Inflammatory macrophage (primary cell): ENCODE measurements at regions not wholly inside any gene's neighbourhood (a gene's known extent, or its start where the extent isn't known, plus 50 kb on each side); places are given as distances from the start of the nearest gene placed in this dataset.
A peak's percentile ranks its signal among the peaks of the same experiment; 100 is the strongest.

ENCODE experiments used
- DNase-seq, 2 donors: peaks; one replicate each; pipeline ENCODE4 v3.0.0-alpha.2; 2020 to 2022

DNA sequence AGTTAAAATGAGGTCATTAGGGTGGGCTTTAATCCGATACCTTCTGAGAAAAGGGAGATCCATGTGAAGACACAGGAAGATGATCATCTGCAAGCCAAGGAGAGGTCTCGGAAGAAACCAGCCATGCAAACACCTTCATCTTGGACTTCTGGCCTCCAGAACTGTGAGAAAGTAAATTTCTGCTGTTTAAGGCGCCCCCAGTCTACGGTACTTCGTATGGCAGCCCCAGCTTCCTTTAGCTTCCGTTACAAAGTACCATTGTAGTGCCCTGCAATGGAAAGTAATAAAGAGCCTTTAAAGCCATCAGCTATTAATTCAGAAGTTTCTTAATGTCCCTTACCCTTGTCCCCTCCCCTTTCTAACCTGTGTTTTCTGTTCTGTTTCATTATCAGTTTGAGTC is 308.1 kb downstream of the AACS start:
- DNase-seq: no peak

DNA sequence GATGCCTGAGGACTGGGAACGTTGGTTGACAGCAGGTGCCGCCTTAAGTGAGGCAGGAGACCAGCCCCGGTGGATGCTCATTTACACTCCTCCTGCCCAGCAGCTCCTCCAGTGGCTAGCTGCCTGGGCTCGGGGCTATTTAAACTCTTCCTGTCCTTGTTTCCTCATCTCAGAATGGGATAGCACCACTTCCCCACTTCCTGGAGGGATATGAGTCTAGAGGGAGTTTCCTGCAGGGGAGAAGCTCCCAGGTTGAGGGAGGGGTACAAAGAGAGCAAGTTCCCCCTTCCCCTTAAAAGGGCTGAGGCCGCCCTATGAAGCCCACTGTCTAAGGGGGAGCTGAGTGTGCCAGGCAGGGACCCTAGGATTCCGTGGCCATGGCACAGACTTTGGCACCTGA is 311.2 kb downstream of the AACS start:
- no peak for DNase-seq

GRCh38 chr12:125377093-125377492 is 311.9 kb downstream of the AACS start:
- no peak for DNase-seq

DNA sequence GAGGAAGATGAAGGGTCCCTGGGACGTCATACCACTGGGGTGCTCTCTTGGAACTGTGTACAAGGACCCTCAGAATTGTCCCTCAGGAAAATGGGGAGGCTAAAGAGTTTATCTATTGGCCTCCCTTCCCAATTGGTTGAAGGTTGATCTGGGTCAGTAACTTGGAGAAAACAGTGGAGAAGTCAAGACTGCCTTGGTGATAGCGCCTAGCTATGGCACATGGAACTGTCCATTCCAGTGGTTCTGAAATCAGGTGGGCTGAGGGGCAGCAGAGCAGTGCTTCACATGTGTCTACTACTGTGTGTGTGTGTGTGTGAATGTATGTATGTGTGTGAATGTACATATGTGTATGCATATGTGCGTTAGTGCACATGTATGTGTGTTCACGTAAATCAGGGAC is 316.1 kb downstream of the AACS start:
- no peak for DNase-seq

DNA sequence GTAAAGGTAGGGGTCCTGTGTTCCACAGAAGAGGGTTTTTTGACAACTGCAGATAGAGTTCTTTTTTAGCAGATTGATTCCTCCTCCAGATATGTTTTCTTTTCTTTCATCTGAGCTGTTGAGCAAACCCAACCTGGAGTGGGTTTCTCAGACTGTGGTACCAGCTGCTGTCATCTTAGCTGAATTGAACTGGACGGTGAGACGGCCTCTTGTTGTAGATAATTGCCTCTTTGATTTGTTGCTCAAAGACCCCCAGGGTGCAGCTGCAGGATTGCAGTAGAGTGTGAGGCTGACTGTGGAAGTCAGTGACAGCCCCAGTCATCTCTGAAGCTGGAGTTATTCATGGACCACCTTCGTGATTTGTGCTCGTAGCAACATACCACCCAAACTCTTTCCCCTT is 317.7 kb downstream of the AACS start:
- DNase-seq: no peak

DNA sequence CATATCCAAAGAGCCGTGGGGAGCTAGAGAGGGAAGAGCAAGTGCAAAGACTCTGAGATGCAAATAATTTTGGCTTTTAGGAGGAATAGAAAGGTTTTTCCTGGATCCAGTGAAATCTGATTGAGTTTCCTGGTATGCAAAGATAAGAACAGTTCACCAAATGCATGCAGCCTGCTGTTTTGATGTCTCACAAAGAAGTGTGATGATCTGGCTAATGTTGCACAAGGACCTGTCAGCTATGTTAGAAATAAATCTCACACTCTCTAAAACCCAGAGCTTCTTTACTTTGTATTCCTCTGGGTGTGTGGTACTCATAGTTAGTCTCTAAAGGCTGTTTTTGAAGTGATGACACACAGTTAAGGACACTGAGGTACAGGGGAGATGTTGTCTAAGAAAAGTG is 321.4 kb downstream of the AACS start:
- DNase-seq: no peak

DNA sequence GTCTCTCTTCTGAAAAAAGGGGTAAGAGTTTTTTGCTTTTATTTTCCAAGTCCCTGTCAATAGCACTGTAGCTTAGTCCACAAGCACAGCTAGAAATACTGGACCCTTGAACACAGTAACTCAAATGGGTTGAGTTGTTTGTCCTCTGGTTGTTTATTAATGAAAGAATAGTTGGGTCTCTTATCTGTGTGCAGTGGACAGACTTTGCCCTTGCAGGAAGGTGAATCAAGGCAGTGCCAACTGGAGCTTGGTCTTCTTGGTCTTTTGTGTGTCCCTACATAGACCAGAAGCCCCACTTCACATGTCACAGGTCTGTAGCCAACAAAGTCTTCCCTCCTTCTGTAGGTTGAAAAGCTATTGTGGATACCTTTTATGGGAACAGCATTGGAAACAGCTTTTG is 322.0 kb downstream of the AACS start:
- DNase-seq: no peak

DNA sequence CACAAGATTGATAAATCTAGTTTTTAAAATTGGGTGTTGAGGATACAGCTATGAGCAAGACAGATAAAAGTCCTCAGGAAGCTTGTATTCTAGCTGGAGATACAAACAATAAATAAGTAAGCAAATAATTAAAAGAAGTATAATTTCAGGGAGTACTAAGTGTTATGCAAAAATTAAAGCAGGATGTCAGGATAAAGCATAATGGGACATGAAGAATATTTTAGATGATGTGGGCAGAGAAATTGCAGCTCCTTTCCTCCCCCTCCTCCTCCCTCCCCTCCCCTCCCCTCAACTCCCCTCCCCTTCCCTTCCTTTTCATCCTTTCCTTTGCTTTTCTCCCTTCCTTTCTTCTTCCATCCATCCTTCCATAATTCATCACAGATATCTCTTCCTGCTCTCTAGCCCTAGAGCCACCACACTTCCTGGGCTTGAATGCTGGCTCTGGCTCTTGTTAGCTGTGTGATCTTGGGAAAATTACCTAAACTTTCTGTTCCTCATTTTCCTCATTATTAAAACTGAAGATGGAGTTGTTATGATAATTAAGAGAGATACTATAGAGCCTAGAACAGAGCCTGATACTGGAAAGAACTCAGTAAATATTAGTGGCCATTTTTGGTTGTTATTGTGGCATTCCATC is 323.9 kb downstream of the AACS start:
- no peak for DNase-seq

GRCh38 chr12:125393569-125393968 is 328.3 kb downstream of the AACS start:
- DNase-seq: no peak

DNA sequence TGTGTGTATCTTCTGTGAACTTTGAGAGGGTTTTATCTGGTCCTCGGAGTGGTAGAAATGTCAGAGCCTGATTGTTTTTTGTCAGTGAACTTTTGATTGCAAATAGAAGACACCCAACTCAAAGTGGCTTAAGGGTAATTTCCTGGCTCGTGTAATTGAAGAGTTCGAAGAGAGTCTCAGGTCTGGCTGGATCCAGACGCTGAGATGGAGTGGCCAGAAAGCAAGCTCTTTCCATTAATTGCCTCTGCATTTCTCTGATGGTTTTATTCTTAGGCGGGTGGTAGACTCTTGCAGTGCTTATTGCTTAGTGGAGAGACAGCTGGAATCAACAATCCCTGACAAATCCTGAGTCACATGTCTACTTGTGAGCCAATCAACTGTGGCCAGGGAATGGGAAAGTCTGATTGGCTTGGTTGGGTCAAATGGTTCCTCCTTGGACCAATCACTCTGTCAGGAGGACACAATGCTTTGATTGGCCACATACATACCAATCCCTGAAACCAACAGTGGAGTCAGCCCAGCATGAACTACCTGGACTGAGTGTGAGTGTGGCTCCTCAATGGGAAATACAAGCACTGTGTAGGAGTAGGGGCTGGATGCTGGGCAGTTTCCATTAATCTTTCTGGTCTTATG is 330.5 kb downstream of the AACS start:
- DNase-seq: no peak

GRCh38 chr12:125399489-125399888 is 334.3 kb downstream of the AACS start:
- no peak for DNase-seq

- peak; percentile 28 to 37 for DNase-seq
Observed at GRCh38 chr12:125402874-125403789, 337.9 kb downstream of the AACS start.

- DNase-seq: no peak
Observed at GRCh38 chr12:125403843-125404242, 338.6 kb downstream of the AACS start.

GRCh38 chr12:125406131-125406530 is 340.9 kb downstream of the AACS start:
- DNase-seq: no peak

- no peak for DNase-seq
Observed at GRCh38 chr12:125408718-125409117, 343.5 kb downstream of the AACS start.

- no peak for DNase-seq
Observed at GRCh38 chr12:125412506-125412905, 347.3 kb downstream of the AACS start.

DNA sequence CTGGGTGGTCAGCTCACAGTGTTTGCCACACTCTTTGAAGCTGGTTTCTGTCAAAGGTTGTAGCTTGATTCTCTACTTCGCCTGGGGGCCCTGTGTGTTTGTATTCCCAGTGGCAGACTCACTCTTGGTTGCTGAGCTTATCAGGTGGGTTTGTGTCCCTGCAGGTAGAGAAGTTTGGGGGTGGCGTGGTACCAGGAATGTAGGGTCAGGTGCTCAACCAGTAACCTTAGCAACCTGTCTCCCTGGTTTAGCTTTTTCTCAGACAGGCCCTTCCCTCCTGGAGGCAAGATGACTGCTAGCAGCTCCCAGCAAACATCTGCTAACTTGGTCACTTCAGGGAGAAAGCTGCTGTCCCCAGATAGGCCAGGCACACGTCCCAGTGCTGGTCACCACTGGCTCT is 352.2 kb downstream of the AACS start:
- no peak for DNase-seq

GRCh38 chr12:125418902-125419564 is 353.8 kb downstream of the AACS start:
- DNase-seq: no peak

DNA sequence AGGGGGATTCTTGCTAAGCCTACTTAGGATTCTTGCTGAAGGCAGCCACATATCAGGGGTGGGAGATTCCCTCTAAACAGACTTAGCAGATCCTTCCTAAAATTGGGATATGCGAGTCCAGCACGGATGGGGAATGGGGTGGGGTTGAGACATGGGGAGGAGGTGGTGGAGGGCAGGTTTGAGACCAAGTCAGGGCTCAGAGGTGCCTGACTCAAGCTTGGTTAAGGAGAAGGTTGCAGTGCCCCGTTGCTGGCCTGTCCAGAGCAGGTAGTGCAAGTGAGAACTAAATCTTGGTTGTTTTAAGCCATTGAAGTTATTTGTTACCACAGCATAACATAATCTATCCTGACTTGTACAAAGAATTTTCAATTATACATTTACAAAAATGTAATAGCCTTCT is 359.7 kb downstream of the AACS start:
- no peak for DNase-seq

DNA sequence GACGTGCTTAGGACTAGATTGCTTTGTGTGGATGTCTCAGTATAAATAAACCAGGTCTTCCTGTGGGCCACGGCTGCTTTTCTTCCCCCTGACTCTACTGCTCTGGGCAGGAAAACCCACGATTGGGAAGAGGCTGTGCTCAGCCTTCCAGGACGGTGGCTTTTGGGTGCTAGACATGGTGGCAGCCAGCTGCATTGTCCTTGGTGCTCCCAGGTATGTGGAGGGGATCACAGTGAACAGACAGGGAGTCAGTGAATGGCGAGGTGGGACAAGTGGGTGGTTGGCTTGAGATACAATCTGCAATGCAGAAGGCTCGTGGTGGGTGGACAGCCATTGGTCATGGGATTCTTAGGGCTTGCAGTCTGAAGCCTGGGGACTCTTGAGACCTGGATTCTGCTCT is 366.3 kb downstream of the AACS start:
- DNase-seq: no peak

DNA sequence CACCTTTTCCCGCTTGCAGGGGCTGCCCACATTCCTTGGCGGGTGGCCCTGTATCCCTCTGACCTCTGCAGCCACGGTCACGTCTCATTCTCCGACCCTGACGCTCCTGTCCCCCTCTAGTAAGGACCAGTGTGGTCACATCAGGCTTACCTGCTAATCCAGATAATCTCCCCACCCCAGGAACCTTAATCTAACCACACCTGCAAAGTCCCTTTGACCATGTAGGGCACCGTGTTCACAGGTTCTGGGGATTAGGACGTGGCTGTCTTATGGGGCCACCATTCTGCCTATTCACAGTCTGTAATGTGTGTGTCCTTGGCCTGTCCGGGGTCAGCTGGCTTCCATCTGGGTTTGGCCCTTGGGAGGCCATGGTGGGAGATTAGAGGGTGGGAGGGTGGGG is 368.9 kb downstream of the AACS start:
- DNase-seq: no peak

- DNase-seq: no peak
Observed at GRCh38 chr12:125434936-125435443, 369.8 kb downstream of the AACS start.

- DNase-seq: no peak
Observed at GRCh38 chr12:125435871-125436270, 370.6 kb downstream of the AACS start.
